ENCODE measurements at regions not wholly inside any gene's neighbourhood (a gene's known extent, or its start where the extent isn't known, plus 50 kb on each side); places are given as distances from the start of the nearest gene placed in this dataset.

- Histone ChIP-seq H3K4me3 (no peak overlapping the region), H3K27me3 (no peaks in the 10 kb centered on the region), H3K9me3 (no peaks in the 10 kb centered on the region; the same call in 1 of the 2 replicates), H3K36me3 (no peaks in the 10 kb centered on the region)
- DNase-seq: no peak
These were observed 299.1 kb upstream of the SPRED2 start for GRCh38 chr2:65731476-65731875.

- no peak for DNase-seq
- Histone ChIP-seq H3K4me3 (no peak overlapping the region), H3K9me3 (peaks cover 4% of the 10 kb centered on the region; the same call in 1 of the 2 replicates), H3K36me3 (no peaks in the 10 kb centered on the region), H3K27me3 (no peaks in the 10 kb centered on the region)
These were observed 297.8 kb upstream of the SPRED2 start for GRCh38 chr2:65730186-65730585.

- H3K9me3 ChIP-seq: peaks cover 4% of the 10 kb centered on the region; the same call in 1 of the 2 replicates
- H3K27me3 ChIP-seq: no peaks in the 10 kb centered on the region
- no peaks in the 10 kb centered on the region for H3K36me3 ChIP-seq
- H3K4me3 ChIP-seq: no peak overlapping the region
- DNase-seq: no peak
These were observed 296.8 kb upstream of the SPRED2 start for GRCh38 chr2:65729246-65729645.

- Histone ChIP-seq H3K4me3 (no peak overlapping the region), H3K27me3 (no peaks in the 10 kb centered on the region), H3K36me3 (no peaks in the 10 kb centered on the region), H3K9me3 (peaks cover 4% of the 10 kb centered on the region; the same call in 1 of the 2 replicates)
- peak; percentile 82 for DNase-seq
These were observed 296.2 kb upstream of the SPRED2 start for GRCh38 chr2:65728477-65729180.

GRCh38 chr2:65727816-65728215, 295.4 kb upstream of the SPRED2 start:
- H3K36me3 ChIP-seq: no peaks in the 10 kb centered on the region
- H3K9me3 ChIP-seq: peaks cover 4% of the 10 kb centered on the region; the same call in 1 of the 2 replicates
- DNase-seq: no peak
- H3K4me3 ChIP-seq: no peak overlapping the region
- no peaks in the 10 kb centered on the region for H3K27me3 ChIP-seq

GRCh38 chr2:65727381-65727780, 295.0 kb upstream of the SPRED2 start:
- H3K9me3 ChIP-seq: peaks cover 4% of the 10 kb centered on the region; the same call in 1 of the 2 replicates
- H3K4me3 ChIP-seq: no peak overlapping the region
- no peaks in the 10 kb centered on the region for H3K36me3 ChIP-seq
- no peaks in the 10 kb centered on the region for H3K27me3 ChIP-seq
- DNase-seq: no peak

GRCh38 chr2:65724752-65725151, 292.4 kb upstream of the SPRED2 start:
- DNase-seq: no peak
- no peak overlapping the region for H3K4me3 ChIP-seq
- peaks cover 4% of the 10 kb centered on the region; the same call in 1 of the 2 replicates for H3K9me3 ChIP-seq
- H3K27me3 ChIP-seq: no peaks in the 10 kb centered on the region
- no peaks in the 10 kb centered on the region for H3K36me3 ChIP-seq

GRCh38 chr2:65724336-65724735, 291.9 kb upstream of the SPRED2 start:
- Histone ChIP-seq H3K4me3 (no peak overlapping the region), H3K27me3 (no peaks in the 10 kb centered on the region), H3K36me3 (no peaks in the 10 kb centered on the region), H3K9me3 (peaks cover 4% of the 10 kb centered on the region; the same call in 1 of the 2 replicates)
- DNase-seq: no peak

- no peaks in the 10 kb centered on the region for H3K27me3 ChIP-seq
- DNase-seq: peak; percentile 39
- peaks cover 4% of the 10 kb centered on the region; the same call in 1 of the 2 replicates for H3K9me3 ChIP-seq
- H3K4me3 ChIP-seq: no peak overlapping the region
- H3K36me3 ChIP-seq: no peaks in the 10 kb centered on the region
These were observed 289.8 kb upstream of the SPRED2 start for GRCh38 chr2:65722028-65722778.

GRCh38 chr2:65716698-65717097, 284.3 kb upstream of the SPRED2 start:
- H3K27me3 ChIP-seq: no peaks in the 10 kb centered on the region
- no peaks in the 10 kb centered on the region for H3K36me3 ChIP-seq
- H3K9me3 ChIP-seq: no peaks in the 10 kb centered on the region
- H3K4me3 ChIP-seq: no peak overlapping the region
- DNase-seq: no peak

- DNase-seq: no peak
- no peaks in the 10 kb centered on the region for H3K9me3 ChIP-seq
- no peaks in the 10 kb centered on the region for H3K27me3 ChIP-seq
- H3K36me3 ChIP-seq: no peaks in the 10 kb centered on the region
- no peak overlapping the region for H3K4me3 ChIP-seq
These were observed 282.9 kb upstream of the SPRED2 start for GRCh38 chr2:65715323-65715722.

GRCh38 chr2:65714866-65715265, 282.5 kb upstream of the SPRED2 start:
- H3K4me3 ChIP-seq: no peak overlapping the region
- H3K27me3 ChIP-seq: no peaks in the 10 kb centered on the region
- H3K9me3 ChIP-seq: no peaks in the 10 kb centered on the region
- DNase-seq: no peak
- H3K36me3 ChIP-seq: no peaks in the 10 kb centered on the region

GRCh38 chr2:65711863-65712262, 279.5 kb upstream of the SPRED2 start:
- no peaks in the 10 kb centered on the region for H3K27me3 ChIP-seq
- no peaks in the 10 kb centered on the region for H3K9me3 ChIP-seq
- DNase-seq: no peak
- no peaks in the 10 kb centered on the region for H3K36me3 ChIP-seq
- H3K4me3 ChIP-seq: no peak overlapping the region

- DNase-seq: no peak
These were observed 278.4 kb upstream of the SPRED2 start for GRCh38 chr2:65710779-65711295.

GRCh38 chr2:65710356-65710755, 278.0 kb upstream of the SPRED2 start:
- no peak for DNase-seq

More at GRCh38 chr2:65710779-65711295, 278.4 kb upstream of the SPRED2 start:
- no peak overlapping the region for H3K4me3 ChIP-seq
- no peaks in the 10 kb centered on the region for H3K36me3 ChIP-seq
- 0 out of 2 replicates have a peak, but pooled peaks cover 2% of the 10 kb centered on the region for H3K27me3 ChIP-seq
- peaks cover 2% of the 10 kb centered on the region; the same call in 1 of the 2 replicates for H3K9me3 ChIP-seq

GRCh38 chr2:65708086-65708485, 275.7 kb upstream of the SPRED2 start:
- Histone ChIP-seq H3K9me3 (peaks cover 2% of the 10 kb centered on the region; the same call in 1 of the 2 replicates), H3K36me3 (no peaks in the 10 kb centered on the region), H3K4me3 (no peak overlapping the region), H3K27me3 (0 out of 2 replicates have a peak, but pooled peaks cover 2% of the 10 kb centered on the region)
- no peak for DNase-seq

More at GRCh38 chr2:65710356-65710755, 278.0 kb upstream of the SPRED2 start:
- H3K9me3 ChIP-seq: peaks cover 2% of the 10 kb centered on the region; the same call in 1 of the 2 replicates
- H3K36me3 ChIP-seq: no peaks in the 10 kb centered on the region
- H3K4me3 ChIP-seq: no peak overlapping the region
- 0 out of 2 replicates have a peak, but pooled peaks cover 2% of the 10 kb centered on the region for H3K27me3 ChIP-seq

- H3K36me3 ChIP-seq: no peaks in the 10 kb centered on the region
- H3K4me3 ChIP-seq: no peak overlapping the region
- no peak for DNase-seq
- H3K27me3 ChIP-seq: 0 out of 2 replicates have a peak, but pooled peaks cover 2% of the 10 kb centered on the region
- H3K9me3 ChIP-seq: peaks cover 2% of the 10 kb centered on the region; the same call in 1 of the 2 replicates
These were observed 274.0 kb upstream of the SPRED2 start for GRCh38 chr2:65706411-65706810.
